Suprapubic skin (tissue), 3 donors: ENCODE measurements at regions not wholly inside any gene's neighbourhood (a gene's known extent, or its start where the extent isn't known, plus 50 kb on each side); places are given as distances from the start of the nearest gene placed in this dataset.

Source experiments
- CTCF ChIP-seq, 2 donors: fragments of 200-600 bp in 1 of 2; fragments of 450-650 bp in 1 of 2; sonication (generic) in 1 of 2; IDR thresholded peaks; one replicate each; pipeline ENCODE4 v1.5.1; 2016 to 2019; ENCODE audit warnings: antibody characterized with exemption in 2 of 2, mild to moderate bottlenecking in 1 of 2, moderate library complexity in 1 of 2
- EP300 ChIP-seq: sonication (generic); formaldehyde crosslinking; IDR thresholded peaks from one replicate; pipeline ENCODE4 v1.6.1; 2017; ENCODE audit warnings: antibody characterized with exemption
- POLR2A ChIP-seq, 2 donors: fragments of 450-650 bp; IDR thresholded peaks; one replicate each; pipeline ENCODE4 v1.6.1; 2017; ENCODE audit warnings: antibody characterized with exemption in 2 of 2, mild to moderate bottlenecking in 2 of 2, moderate library complexity in 2 of 2

DNA sequence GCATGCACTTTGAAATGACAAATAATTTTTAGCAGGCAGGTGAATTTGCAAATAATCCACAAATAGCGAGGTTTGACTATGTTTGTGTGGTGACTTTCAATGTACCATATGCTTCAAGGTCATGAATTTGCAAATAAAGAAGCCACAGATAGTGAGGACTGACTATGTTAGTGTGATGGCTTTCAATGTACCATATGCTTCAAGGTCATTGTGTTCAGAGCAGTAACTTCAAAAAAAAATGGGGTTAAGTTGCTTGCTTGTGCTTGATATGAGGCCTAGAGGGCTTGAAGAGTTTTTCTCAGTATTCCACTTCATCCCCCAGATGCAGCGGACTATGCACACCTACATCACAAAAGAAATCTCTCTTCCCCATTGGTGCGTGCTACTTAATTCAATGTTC is 602.9 kb upstream of the LRRTM4 start:
- TF ChIP-seq CTCF (IDR thresholded peaks at IDR 0.05) (no peak), POLR2A (IDR thresholded peaks at IDR 0.05) (no peak), EP300 (no peak)
